ENCODE measurements at regions not wholly inside any gene's neighbourhood (a gene's known extent, or its start where the extent isn't known, plus 50 kb on each side); places are given as distances from the start of the nearest gene placed in this dataset.

- TF ChIP-seq CTCF (IDR thresholded peaks at IDR 0.05) (no peak), POLR2AphosphoS5 (IDR thresholded peaks at IDR 0.05) (no peak)
Measured at GRCh38 chr14:79960288-79960687, 251.0 kb downstream of the DIO2 start.
